ENCODE measurements at regions not wholly inside any gene's neighbourhood (a gene's known extent, or its start where the extent isn't known, plus 50 kb on each side); places are given as distances from the start of the nearest gene placed in this dataset.

DNA sequence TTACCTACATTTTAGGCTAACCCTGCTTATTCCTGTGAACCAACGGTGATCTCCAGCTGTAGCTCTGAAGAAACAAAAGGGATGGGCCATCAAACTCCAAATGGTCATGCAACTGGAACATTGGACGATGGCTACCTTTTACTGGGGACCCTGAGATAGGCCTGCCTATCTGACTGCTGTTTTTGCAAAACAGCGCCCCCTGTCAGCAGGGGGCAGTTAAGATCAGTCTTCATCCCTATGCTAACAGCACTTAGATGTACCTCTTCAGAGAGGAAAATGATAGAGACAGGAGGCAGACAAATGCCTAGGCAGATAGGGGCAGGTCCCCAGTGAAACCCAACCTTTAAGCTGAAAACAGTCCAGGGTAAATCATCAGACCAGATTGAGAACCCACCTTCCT, 1085.4 kb upstream of the SORCS1 start:
- DNase-seq (ENCODE audit: low spot score in 2 of 2) (no peak), FAIRE-seq (no peak)

DNA sequence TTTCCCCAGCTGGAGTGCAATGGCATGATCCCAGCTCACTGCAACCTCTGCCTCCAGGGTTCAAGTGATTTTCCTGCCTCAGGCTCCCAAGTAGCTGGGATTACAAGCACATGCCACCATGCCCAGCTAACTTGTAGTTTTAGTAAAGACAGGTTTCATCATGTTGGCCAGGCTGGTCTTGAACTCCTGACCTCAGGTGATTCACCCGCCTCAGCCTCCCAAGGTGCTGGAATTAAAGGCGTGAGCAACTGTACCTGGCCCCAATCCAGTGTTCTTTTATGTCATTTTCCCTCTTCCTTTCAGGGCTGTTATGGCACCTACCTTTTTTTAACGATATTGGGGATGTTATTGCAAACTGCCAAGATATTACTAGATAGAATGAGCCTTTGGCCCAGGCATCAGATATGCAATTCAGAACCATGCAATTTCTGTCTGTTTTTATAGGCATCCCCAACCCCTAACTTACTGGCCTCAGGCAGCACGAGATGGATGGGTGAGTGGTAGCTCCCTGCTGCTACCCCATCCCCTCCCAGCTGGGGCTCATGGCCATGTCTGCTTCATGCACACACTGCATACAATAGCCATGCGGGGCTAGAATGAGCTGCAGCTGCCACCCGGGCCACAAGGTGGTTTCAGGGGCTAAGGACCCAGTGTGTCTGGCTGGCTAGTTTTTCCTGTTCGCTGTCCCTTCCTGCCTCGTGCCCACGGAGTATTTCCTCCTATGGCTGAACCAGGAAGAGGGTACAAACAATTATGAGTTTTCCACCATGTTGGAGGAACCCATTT, 1080.1 kb upstream of the SORCS1 start:
- no peak for DNase-seq (ENCODE audit: low spot score in 2 of 2)
- FAIRE-seq, result no peak

- no peak for DNase-seq (ENCODE audit: low spot score in 2 of 2)
- no peak for FAIRE-seq
Measured at GRCh38 chr10:108241166-108241565, 1076.7 kb upstream of the SORCS1 start.

DNA sequence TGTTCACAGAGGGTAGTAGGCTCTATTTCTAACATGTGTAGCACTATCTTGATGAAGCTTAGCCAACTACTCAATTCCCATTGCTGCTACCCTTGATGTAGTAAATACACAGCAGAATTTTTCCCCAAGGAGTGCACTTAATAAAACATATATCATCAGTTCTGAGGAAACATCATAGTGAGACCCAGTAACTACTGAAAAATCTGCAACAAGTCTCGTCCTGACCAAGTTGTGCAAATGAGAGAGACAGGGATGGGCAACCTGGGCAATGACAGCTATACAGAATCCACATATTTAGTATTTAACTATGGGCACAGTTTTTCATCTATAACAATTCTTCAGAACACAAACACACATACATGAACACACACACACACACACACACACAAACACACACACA, 1073.8 kb upstream of the SORCS1 start:
- no peak for DNase-seq (ENCODE audit: low spot score in 2 of 2)
- FAIRE-seq, result no peak

DNA sequence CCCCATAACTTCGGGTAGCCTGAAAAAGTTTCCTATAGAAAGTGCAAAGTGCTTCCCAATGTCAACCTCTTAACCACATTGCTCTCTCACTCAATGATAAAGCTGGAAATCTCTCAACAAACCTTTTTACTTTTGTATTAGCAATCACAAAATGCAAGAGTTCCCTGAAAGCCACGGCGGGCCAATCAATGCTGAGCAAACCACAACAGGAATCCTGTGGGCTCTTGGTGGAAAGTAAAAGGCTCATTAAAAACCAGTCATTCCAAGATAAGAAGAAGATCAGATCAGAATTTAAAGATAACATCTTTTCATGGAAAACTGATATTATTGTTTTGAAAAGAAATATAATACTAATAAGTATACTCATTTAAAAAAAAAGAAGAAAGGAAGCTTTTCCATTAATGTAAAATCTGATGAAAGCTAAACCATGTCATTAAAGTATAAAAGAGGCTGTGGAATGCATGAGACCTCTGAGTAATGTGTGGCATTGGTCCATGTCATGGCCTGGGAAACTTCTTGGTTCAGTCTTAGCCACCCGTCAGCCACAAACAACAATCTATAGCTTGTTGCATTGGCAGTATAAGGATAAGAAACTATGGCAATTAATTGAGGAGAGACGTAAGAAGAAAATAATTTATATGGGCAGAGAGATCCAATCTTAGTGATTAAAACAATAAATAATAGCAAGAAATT, 1066.1 kb upstream of the SORCS1 start:
- DNase-seq (ENCODE audit: low spot score in 2 of 2) (no peak), FAIRE-seq (no peak)

DNA sequence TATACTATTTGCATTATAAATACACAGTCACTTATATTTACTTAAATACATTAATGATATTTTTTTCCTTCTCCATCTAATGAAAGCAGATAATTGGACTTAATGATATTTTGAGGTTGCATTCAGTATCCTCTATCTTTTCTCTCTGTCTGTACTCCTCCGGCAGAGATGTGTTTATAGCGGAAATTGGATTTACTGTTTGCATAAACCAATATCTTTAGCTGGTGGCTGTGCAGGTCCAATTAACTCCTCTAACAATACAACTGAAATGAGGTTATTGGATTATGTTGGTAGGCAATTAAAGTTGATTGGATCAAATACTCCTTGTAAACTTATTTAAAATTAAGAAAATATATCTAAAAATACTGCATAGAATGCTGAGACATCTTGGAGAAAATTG, 1044.2 kb upstream of the SORCS1 start:
- DNase-seq (ENCODE audit: low spot score in 2 of 2), result no peak
- no peak for FAIRE-seq

GRCh38 chr10:108208038-108208437, 1043.5 kb upstream of the SORCS1 start:
- DNase-seq (ENCODE audit: low spot score in 2 of 2) (no peak), FAIRE-seq (no peak)

DNA sequence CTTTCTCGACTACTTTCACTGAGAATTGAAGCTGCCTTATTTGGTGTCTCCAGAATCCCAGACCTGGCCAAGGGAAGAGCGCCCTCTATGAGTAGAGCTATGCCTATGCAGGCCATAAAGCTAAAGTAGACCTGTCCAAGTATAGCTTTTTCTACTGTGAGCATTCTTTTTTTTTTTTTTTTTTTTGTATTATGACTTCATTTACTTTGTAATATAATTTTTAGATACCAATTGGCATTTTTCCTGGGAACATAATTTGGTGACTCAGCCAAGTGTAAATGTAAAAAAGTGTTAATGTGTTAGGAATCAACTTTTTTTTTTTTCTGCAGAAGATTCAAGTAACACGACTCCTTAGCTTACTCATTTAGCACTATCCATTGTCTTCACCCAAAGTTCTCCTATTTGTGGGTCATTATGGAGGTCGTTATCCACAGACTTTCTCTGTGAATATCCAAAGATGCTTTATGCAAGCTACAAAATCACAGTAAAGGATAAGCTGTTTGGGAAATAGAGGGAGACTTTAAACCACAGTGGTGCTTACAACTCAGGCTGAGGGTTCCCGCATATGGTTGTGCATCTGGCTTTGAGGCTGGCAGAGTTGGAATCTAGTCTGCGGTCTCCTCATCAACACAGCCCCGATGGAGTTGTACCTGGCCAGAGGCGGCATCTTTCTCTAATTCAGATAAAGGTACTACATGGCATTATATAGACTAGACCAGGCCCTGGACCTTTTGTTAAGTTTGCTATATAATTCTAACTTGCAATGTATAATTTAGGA, 1040.2 kb upstream of the SORCS1 start:
- peak in 1 of 2 donors; percentile 3 for DNase-seq (ENCODE audit: low spot score in 2 of 2)
- FAIRE-seq, result no peak

DNA sequence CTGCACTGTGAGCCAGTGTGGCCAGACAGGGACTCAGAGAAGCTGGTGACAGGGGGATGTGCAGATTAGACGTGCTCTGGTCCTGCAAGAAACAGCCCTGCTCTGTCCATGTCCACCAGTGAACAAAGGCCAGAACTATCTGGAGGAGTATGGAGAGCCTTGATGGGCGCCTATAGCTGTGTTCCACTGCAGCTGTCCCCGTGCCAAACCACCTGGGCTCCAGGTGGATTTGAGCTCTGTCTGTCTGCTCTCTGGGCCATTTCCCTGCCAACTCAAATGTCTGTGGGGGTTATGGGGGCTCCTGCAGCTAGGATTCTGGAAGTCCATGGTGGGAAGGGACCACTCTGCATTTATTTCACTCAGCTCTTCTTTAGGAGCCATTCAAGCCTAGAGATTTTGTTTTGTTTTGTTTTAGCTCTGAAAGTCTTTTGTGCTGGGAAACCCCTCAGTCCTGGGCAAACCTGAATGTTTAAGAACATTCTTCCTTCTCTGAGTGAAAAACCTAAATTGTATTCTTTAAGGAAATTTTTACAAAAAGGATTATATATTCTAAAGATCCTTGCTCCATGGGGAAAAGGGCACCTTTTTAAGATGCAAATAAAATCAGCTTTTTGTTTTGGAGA, 1039.5 kb upstream of the SORCS1 start:
- no peak for DNase-seq (ENCODE audit: low spot score in 2 of 2)
- FAIRE-seq, result no peak

DNA sequence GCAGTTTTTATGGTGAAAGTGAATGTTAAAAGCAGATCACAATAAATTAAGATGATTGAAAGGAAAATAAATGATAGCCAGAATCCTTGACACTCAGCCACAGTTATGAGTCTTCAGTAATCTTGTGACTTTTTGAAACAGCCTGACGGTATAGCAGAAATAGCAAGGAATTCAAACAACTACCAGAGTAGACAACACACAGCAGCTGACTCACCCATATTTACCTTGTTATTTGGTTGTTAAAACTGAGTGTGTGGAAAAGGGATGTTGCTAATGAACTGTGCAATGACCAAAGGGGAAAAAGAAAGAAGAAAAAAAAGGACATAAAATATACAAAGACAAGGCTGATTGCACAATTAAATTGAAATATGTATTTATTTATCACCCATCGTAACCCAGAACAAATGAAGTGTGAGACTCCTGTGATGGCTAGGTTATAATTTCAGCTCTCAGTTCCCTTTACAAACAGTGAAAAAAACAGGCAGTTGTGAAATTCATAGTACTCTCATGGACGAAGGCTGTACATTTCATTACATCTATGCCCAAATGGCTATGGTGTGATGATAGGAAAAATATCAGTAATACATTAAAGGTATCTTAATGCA, 1023.0 kb upstream of the SORCS1 start:
- no peak for DNase-seq (ENCODE audit: low spot score in 2 of 2)
- FAIRE-seq, result no peak

GRCh38 chr10:108184114-108184513, 1019.6 kb upstream of the SORCS1 start:
- FAIRE-seq (no peak), DNase-seq (ENCODE audit: low spot score in 2 of 2) (no peak)

DNA sequence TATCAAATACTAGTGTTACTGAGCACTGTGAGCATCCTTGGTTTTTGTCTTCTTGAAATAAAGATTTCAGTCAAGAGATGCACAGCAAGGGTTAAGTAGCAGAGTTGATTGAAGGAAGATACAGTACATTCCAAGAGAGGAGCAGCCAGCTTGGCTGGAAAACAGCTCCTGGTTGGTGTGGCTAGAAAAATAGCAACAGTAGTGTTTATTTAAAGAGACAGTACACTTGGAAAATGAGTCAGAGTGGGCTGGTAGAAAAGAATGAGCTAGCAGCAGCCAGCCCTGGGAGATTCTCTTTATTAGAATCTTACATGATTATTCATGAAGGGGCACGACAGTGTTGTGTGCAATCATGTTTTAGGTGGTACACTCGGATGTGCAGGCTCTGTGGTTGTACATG, 1016.4 kb upstream of the SORCS1 start:
- DNase-seq (ENCODE audit: low spot score in 2 of 2) (no peak), FAIRE-seq (no peak)

DNA sequence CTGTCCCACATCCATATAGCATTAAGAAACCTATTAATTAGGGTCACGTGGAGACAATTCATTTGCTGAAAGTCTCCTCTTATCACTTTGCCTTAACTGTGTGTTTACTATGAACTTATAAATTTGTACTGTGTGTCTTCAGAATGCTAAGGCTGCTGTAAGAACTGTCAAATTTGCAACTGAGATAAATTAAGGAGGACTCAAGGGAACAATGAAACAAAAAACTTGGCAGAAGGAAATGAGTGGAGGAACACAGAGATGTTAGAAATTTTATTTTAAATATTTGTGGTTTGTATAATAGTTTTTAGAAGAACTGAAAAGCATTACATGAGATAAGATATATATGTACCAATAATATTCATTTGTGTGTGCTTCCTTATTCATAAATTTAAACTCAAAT, 1005.3 kb upstream of the SORCS1 start:
- no peak for DNase-seq (ENCODE audit: low spot score in 2 of 2)
- FAIRE-seq, result no peak

- FAIRE-seq, result no peak
Measured at GRCh38 chr10:108167766-108168165, 1003.3 kb upstream of the SORCS1 start.

DNA sequence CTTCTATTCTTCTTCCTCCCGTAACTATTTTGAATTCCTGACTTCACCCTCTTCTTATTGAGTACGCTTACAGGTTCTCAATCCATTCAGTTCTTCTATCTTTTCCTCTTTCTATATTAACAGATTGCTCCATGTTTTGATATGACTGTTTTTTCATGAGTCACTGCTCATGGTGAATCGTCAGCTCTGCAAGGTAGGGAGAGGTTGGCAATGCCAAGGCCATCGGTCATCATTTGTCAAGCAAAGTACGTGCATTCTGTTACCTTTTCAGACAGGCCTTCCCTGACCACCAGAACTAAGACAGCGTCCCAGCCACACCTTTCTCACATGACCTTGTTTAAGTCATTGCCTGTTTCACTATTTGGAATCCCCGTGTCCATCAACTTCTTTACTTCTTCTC, 1001.9 kb upstream of the SORCS1 start:
- FAIRE-seq (no peak), DNase-seq (ENCODE audit: low spot score in 2 of 2) (no peak)

More at GRCh38 chr10:108167766-108168165, 1003.3 kb upstream of the SORCS1 start:
- no peak for DNase-seq (ENCODE audit: low spot score in 2 of 2)

DNA sequence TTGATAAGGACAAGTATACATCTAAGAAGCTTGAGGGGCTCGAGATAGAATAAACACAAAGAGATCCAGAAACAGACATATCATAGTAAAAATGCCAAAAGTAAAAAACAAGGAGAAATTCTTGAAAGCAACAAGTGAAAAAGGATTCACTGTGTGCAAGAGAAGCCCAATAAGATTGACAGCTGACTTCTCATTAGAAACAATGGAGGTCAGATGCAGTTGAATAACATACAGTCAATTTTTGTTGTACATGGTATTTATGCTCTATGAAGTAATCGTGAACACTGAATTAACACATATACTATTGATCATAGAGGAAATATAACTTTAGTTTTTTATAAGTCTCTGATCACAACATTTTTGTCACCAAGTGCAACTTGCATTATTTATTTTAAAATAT, 982.8 kb upstream of the SORCS1 start:
- DNase-seq (ENCODE audit: low spot score in 2 of 2) (no peak), FAIRE-seq (no peak)

DNA sequence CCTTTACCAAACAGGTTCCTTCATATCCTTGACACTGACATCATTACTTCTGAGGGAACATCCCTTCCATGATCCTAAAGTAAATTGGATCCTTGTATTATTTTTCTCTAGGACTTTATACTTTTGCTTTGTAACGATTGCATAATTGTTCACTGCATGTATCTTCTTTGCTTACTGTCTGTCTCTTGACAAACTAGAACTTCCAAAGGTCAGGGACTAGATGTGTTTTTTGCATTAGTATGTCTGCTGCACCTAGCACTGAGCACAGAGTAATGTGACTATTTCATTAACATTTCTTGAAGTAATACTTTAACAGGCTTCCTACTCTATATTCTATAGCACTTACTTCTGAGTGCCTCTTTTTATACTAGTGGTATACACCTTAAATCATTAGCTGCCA, 976.6 kb upstream of the SORCS1 start:
- DNase-seq (ENCODE audit: low spot score in 2 of 2) (no peak), FAIRE-seq (no peak)

GRCh38 chr10:108132303-108132702, 967.8 kb upstream of the SORCS1 start:
- DNase-seq (ENCODE audit: low spot score in 2 of 2), result no peak
- no peak for FAIRE-seq

DNA sequence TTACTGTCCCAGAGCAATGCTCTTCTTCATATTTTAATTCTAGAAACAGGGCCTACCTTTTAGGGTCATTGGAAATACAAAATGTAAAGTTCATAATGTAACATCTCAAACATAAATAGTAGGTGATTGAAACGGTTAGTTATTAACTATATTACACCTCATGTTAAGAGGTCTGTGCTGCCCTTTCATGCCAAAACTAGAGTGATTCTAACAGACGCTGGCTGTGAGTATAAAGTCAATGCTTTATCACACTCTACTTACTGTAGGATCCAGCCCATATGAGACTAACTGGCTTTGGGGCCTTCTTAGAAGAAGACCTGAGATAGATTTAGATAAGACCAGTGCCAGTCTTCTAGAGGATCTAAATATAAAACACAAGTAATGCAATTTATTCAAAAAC, 966.1 kb upstream of the SORCS1 start:
- DNase-seq (ENCODE audit: low spot score in 2 of 2) (no peak), FAIRE-seq (no peak)

- DNase-seq (ENCODE audit: low spot score in 2 of 2), result no peak
Measured at GRCh38 chr10:108112218-108112617, 947.7 kb upstream of the SORCS1 start.

More at GRCh38 chr10:108112218-108112617, 947.7 kb upstream of the SORCS1 start:
- FAIRE-seq, result no peak

Data from frontal cortex (tissue), 3 donors.